ENCODE measurements at regions not wholly inside any gene's neighbourhood (a gene's known extent, or its start where the extent isn't known, plus 50 kb on each side); places are given as distances from the start of the nearest gene placed in this dataset.

- no peaks in the 10 kb centered on the region for H3K36me3 ChIP-seq (ENCODE audit: insufficient read depth, low read length)
- H3K4me2 ChIP-seq (ENCODE audit: low read depth, low read length, poor library complexity, severe bottlenecking): no peak overlapping the region
- peaks cover 4% of the 10 kb centered on the region; the same call in 1 of the 2 replicates for H3K9me3 ChIP-seq (ENCODE audit: insufficient read depth, low read depth, low read length)
- H3K4me3 ChIP-seq (ENCODE audit: low read length, poor library complexity, severe bottlenecking): no peak overlapping the region
- no peaks in the 10 kb centered on the region for H3K27me3 ChIP-seq (ENCODE audit: insufficient read depth, low read length, poor library complexity, severe bottlenecking)
- TF ChIP-seq EZH2phosphoT487 (IDR thresholded peaks at IDR 0.05; ENCODE audit: borderline replicate concordance): no peak
- no peak for TF ChIP-seq CTCF (conservative IDR thresholded peaks at IDR 0.05; ENCODE audit: low read length)
- H3K9me2 ChIP-seq (replicated peaks; ENCODE audit: low read depth, low read length): no peaks in the 10 kb centered on the region
- H3K79me2 ChIP-seq (ENCODE audit: insufficient read depth, low read length): no peaks in the 10 kb centered on the region
- no peak overlapping the region for H3K9ac ChIP-seq (ENCODE audit: low read depth, low read length, poor library complexity, severe bottlenecking)
- H3F3A ChIP-seq (ENCODE audit: low read depth): no peaks in the 10 kb centered on the region
- no peaks in the 10 kb centered on the region for H4K20me1 ChIP-seq (ENCODE audit: insufficient read depth, low read length, poor library complexity, severe bottlenecking)
- no peaks in the 10 kb centered on the region for H3K4me1 ChIP-seq (ENCODE audit: insufficient read depth, low read length, poor library complexity, severe bottlenecking)
- no peak overlapping the region for H2AFZ ChIP-seq (ENCODE audit: low read length)
Observed at GRCh38 chr11:71060391-71060791, 192.0 kb downstream of the SHANK2 start.

GRCh38 chr11:71059662-71060061, 192.7 kb downstream of the SHANK2 start:
- H3K27me3 ChIP-seq (ENCODE audit: insufficient read depth, low read length, poor library complexity, severe bottlenecking): no peaks in the 10 kb centered on the region
- no peak overlapping the region for H2AFZ ChIP-seq (ENCODE audit: low read length)
- H3K36me3 ChIP-seq (ENCODE audit: insufficient read depth, low read length): no peaks in the 10 kb centered on the region
- no peaks in the 10 kb centered on the region for H3F3A ChIP-seq (ENCODE audit: low read depth)
- no peak for TF ChIP-seq EZH2phosphoT487 (IDR thresholded peaks at IDR 0.05; ENCODE audit: borderline replicate concordance)
- no peak for TF ChIP-seq CTCF (conservative IDR thresholded peaks at IDR 0.05; ENCODE audit: low read length)
- H3K4me3 ChIP-seq (ENCODE audit: low read length, poor library complexity, severe bottlenecking): no peak overlapping the region
- H3K4me2 ChIP-seq (ENCODE audit: low read depth, low read length, poor library complexity, severe bottlenecking): no peak overlapping the region
- H3K9me2 ChIP-seq (replicated peaks; ENCODE audit: low read depth, low read length): no peaks in the 10 kb centered on the region
- peaks cover 4% of the 10 kb centered on the region; the same call in 1 of the 2 replicates for H3K9me3 ChIP-seq (ENCODE audit: insufficient read depth, low read depth, low read length)
- no peaks in the 10 kb centered on the region for H4K20me1 ChIP-seq (ENCODE audit: insufficient read depth, low read length, poor library complexity, severe bottlenecking)
- H3K9ac ChIP-seq (ENCODE audit: low read depth, low read length, poor library complexity, severe bottlenecking): no peak overlapping the region
- H3K4me1 ChIP-seq (ENCODE audit: insufficient read depth, low read length, poor library complexity, severe bottlenecking): no peaks in the 10 kb centered on the region
- no peaks in the 10 kb centered on the region for H3K79me2 ChIP-seq (ENCODE audit: insufficient read depth, low read length)

- Histone ChIP-seq H3K79me2 (ENCODE audit: insufficient read depth, low read length) (no peaks in the 10 kb centered on the region), H4K20me1 (ENCODE audit: insufficient read depth, low read length, poor library complexity, severe bottlenecking) (no peaks in the 10 kb centered on the region), H3K4me1 (ENCODE audit: insufficient read depth, low read length, poor library complexity, severe bottlenecking) (no peaks in the 10 kb centered on the region), H3K27me3 (ENCODE audit: insufficient read depth, low read length, poor library complexity, severe bottlenecking) (no peaks in the 10 kb centered on the region), H3K9me2 (replicated peaks; ENCODE audit: low read depth, low read length) (no peaks in the 10 kb centered on the region), H3K4me3 (ENCODE audit: low read length, poor library complexity, severe bottlenecking) (no peak overlapping the region), H3K4me2 (ENCODE audit: low read depth, low read length, poor library complexity, severe bottlenecking) (no peak overlapping the region), H3K9ac (ENCODE audit: low read depth, low read length, poor library complexity, severe bottlenecking) (no peak overlapping the region), H2AFZ (ENCODE audit: low read length) (no peak overlapping the region), H3F3A (ENCODE audit: low read depth) (no peaks in the 10 kb centered on the region), H3K9me3 (ENCODE audit: insufficient read depth, low read depth, low read length) (peaks cover 4% of the 10 kb centered on the region; the same call in 1 of the 2 replicates), H3K36me3 (ENCODE audit: insufficient read depth, low read length) (no peaks in the 10 kb centered on the region)
- TF ChIP-seq EZH2phosphoT487 (IDR thresholded peaks at IDR 0.05; ENCODE audit: borderline replicate concordance) (no peak), CTCF (conservative IDR thresholded peaks at IDR 0.05; ENCODE audit: low read length) (no peak)
Observed at GRCh38 chr11:71055925-71056324, 196.5 kb downstream of the SHANK2 start.
